H9 (cell line): ENCODE measurements at regions not wholly inside any gene's neighbourhood (a gene's known extent, or its start where the extent isn't known, plus 50 kb on each side); places are given as distances from the start of the nearest gene placed in this dataset.

Experiments
- DNase-seq: peaks from one replicate; pipeline ENCODE4 v3.0.0-alpha.2; 2017
- H2AFZ ChIP-seq: one replicate; pipeline ENCODE4 v1.6.1; 2013; ENCODE audit warnings: mild to moderate bottlenecking, low read length, control low read depth, moderate library complexity
- H2AK5ac ChIP-seq: 2 replicates; pipeline ENCODE4 v1.6.1; 2013; ENCODE audit warnings: low read length, control low read depth, mixed read lengths; ENCODE audit not compliant: insufficient read length
- H2BK120ac ChIP-seq: one replicate; pipeline ENCODE4 v1.6.1; 2013; ENCODE audit warnings: low read depth, mild to moderate bottlenecking, low read length, control low read depth, inconsistent platforms; ENCODE audit not compliant: poor library complexity, severe bottlenecking
- H2BK12ac ChIP-seq: 2 replicates; pipeline ENCODE4 v1.6.1; 2013; ENCODE audit warnings: low read length, control low read depth, mixed read lengths, low read depth; ENCODE audit not compliant: insufficient read length
- H2BK15ac ChIP-seq: 2 replicates; pipeline ENCODE4 v1.6.1; 2013; ENCODE audit warnings: low read depth, low read length, control low read depth
- H2BK20ac ChIP-seq: one replicate; pipeline ENCODE4 v1.6.1; 2013; ENCODE audit warnings: low read depth, mild to moderate bottlenecking, low read length, control low read depth, inconsistent platforms; ENCODE audit not compliant: poor library complexity, severe bottlenecking
- H2BK5ac ChIP-seq: 2 replicates; pipeline ENCODE4 v1.6.1; 2013; ENCODE audit warnings: low read length, control low read depth, mixed read lengths; ENCODE audit not compliant: insufficient read length
- H3K14ac ChIP-seq: 2 replicates; pipeline ENCODE4 v1.6.1; 2013; ENCODE audit warnings: low read length, control low read depth; ENCODE audit not compliant: insufficient read depth
- H3K18ac ChIP-seq: 2 replicates; pipeline ENCODE4 v1.6.1; 2013; ENCODE audit warnings: low read depth, mild to moderate bottlenecking, mixed read lengths, low read length, control low read depth; ENCODE audit not compliant: insufficient read length
- H3K23ac ChIP-seq: 2 replicates; pipeline ENCODE4 v1.6.1; 2013; ENCODE audit warnings: low read length, control low read depth, mixed read lengths, low read depth; ENCODE audit not compliant: insufficient read length
- H3K23me2 ChIP-seq: 2 replicates; pipeline ENCODE4 v1.6.1; 2013; ENCODE audit warnings: low read depth, mild to moderate bottlenecking, mixed read lengths, low read length, control low read depth; ENCODE audit not compliant: insufficient read length, poor library complexity, severe bottlenecking
- H3K27ac ChIP-seq: 2 replicates; pipeline ENCODE4 v1.5.1; 2013; ENCODE audit warnings: low read length, control low read depth, mixed read lengths, low read depth; ENCODE audit not compliant: insufficient read length
- H3K27me3 ChIP-seq: 2 replicates; pipeline ENCODE4 v1.6.1; 2013; ENCODE audit warnings: low read length, control low read depth, inconsistent platforms; ENCODE audit not compliant: insufficient read depth
- H3K4ac ChIP-seq: 2 replicates; pipeline ENCODE4 v1.6.1; 2013; ENCODE audit warnings: low read depth, mild to moderate bottlenecking, control low read depth, inconsistent platforms, low read length, moderate library complexity
- H3K4me1 ChIP-seq: 2 replicates; pipeline ENCODE4 v1.6.1; 2013; ENCODE audit warnings: low read length, control low read depth, inconsistent platforms; ENCODE audit not compliant: insufficient read depth
- H3K4me2 ChIP-seq: 2 replicates; pipeline ENCODE4 v1.6.1; 2013; ENCODE audit warnings: low read length, control low read depth, mixed read lengths; ENCODE audit not compliant: insufficient read length, insufficient read depth
- H3K56ac ChIP-seq: 2 replicates; pipeline ENCODE4 v1.6.1; 2013; ENCODE audit warnings: low read depth, mild to moderate bottlenecking, mixed read lengths, low read length, control low read depth; ENCODE audit not compliant: insufficient read length
- H3K79me1 ChIP-seq: 2 replicates; pipeline ENCODE4 v1.6.1; 2013; ENCODE audit warnings: low read depth, mild to moderate bottlenecking, moderate library complexity, low read length, control low read depth, inconsistent platforms; ENCODE audit not compliant: insufficient read depth, poor library complexity, severe bottlenecking
- H3K79me2 ChIP-seq: 2 replicates; pipeline ENCODE4 v1.6.1; 2013; ENCODE audit warnings: low read length, control low read depth, inconsistent platforms; ENCODE audit not compliant: insufficient read depth
- H3K9ac ChIP-seq: 2 replicates; pipeline ENCODE4 v1.6.1; 2013; ENCODE audit warnings: low read length, control low read depth, mixed read lengths; ENCODE audit not compliant: insufficient read length; ENCODE audit errors: extremely low read depth
- H3K9me3 ChIP-seq: one replicate; pipeline ENCODE4 v1.6.1; 2013; ENCODE audit warnings: low read depth, low read length, inconsistent platforms; ENCODE audit not compliant: control insufficient read depth
- H3T11ph ChIP-seq: one replicate; pipeline ENCODE4 v1.6.1; 2013; ENCODE audit warnings: mild to moderate bottlenecking, low read length, control low read depth, inconsistent platforms
- H4K20me1 ChIP-seq: one replicate; pipeline ENCODE4 v1.6.1; 2013; ENCODE audit not compliant: control insufficient read depth, insufficient read length, insufficient read depth
- H4K5ac ChIP-seq: 2 replicates; pipeline ENCODE4 v1.6.1; 2013; ENCODE audit warnings: low read depth, mild to moderate bottlenecking, mixed read lengths, low read length, control low read depth; ENCODE audit not compliant: insufficient read length
- H4K8ac ChIP-seq: replicated peaks from 2 replicates; pipeline ENCODE4 v1.6.1; 2013; ENCODE audit warnings: low read length, control low read depth, mixed read lengths, low read depth; ENCODE audit not compliant: insufficient read length
- H4K91ac ChIP-seq: 2 replicates; pipeline ENCODE4 v1.6.1; 2013; ENCODE audit warnings: low read depth, mild to moderate bottlenecking, moderate library complexity, mixed read lengths, low read length, control low read depth; ENCODE audit not compliant: insufficient read length
- H3K27ac Mint-ChIP-seq, 3 experiments: 2 replicates in 2 of 3; 3 replicates in 1 of 3; pipeline ENCODE4 v1.8.0; 2020 to 2021; ENCODE audit warnings: mixed read lengths in 3 of 3, mild to moderate bottlenecking in 1 of 3, moderate library complexity in 1 of 3
- H3K27me3 Mint-ChIP-seq: 2 replicates; pipeline ENCODE4 v1.8.0; 2021; ENCODE audit warnings: low read depth, mild to moderate bottlenecking, moderate library complexity, mixed read lengths
- H3K36me3 Mint-ChIP-seq, 3 experiments: 2 replicates in 2 of 3; 3 replicates in 1 of 3; pipeline ENCODE4 v1.8.0; 2020 to 2021; ENCODE audit warnings: low read depth in 3 of 3, mixed read lengths in 3 of 3; ENCODE audit not compliant: insufficient read depth in 1 of 3
- H3K4me1 Mint-ChIP-seq, 2 experiments: 2 replicates each; pipeline ENCODE4 v1.8.0; 2020; ENCODE audit warnings: mixed read lengths in 2 of 2
- H3K4me3 Mint-ChIP-seq, 2 experiments: 2 replicates in 1 of 2; 3 replicates in 1 of 2; pipeline ENCODE4 v1.8.0; 2020 to 2021; ENCODE audit warnings: mild to moderate bottlenecking in 2 of 2, mixed read lengths in 2 of 2, moderate library complexity in 1 of 2
- H3K9me3 Mint-ChIP-seq, 2 experiments: 2 replicates in 1 of 2; 3 replicates in 1 of 2; pipeline ENCODE4 v1.8.0; 2020; ENCODE audit warnings: mild to moderate bottlenecking in 2 of 2, mixed read lengths in 2 of 2, moderate library complexity in 1 of 2
- WGBS: extraction: QIAGEN DNeasy Blood & Tissue Kit; methylation state at CpG from one replicate; pipeline ENCODE4 v1.1.7; 2013; ENCODE audit warnings: missing lambda C conversion rate, low lambda C conversion rate, mixed read lengths; ENCODE audit not compliant: insufficient read length; ENCODE audit errors: extremely low coverage; 5-methylcytosine and 5-hydroxymethylcytosine counted together
- TF ChIP-seq, protein P1 (sequence below): fragments of 200-600 bp; sonication (generic); conservative IDR thresholded peaks from 3 replicates; pipeline ENCODE4 v1.8.0; 2021; ENCODE audit warnings: antibody characterized with exemption, mild to moderate bottlenecking

- Histone ChIP-seq H2BK20ac (no peak overlapping the region), H3K79me2 (no peaks in the 10 kb centered on the region), H3K23me2 (no peaks in the 10 kb centered on the region), H3K9me3 (no peaks in the 10 kb centered on the region), H2AFZ (no peak overlapping the region), H4K91ac (no peak overlapping the region), H3K9ac (no peak overlapping the region), H2BK15ac (no peak overlapping the region), H3T11ph (no peak overlapping the region), H4K8ac (no peak overlapping the region), H3K14ac (no peak overlapping the region), H2BK12ac (no peak overlapping the region), H3K23ac (no peak overlapping the region), H3K4ac (no peak overlapping the region), H3K4me1 (no peaks in the 10 kb centered on the region), H3K27ac (no peak overlapping the region), H2BK5ac (no peak overlapping the region), H3K18ac (no peak overlapping the region), H3K4me2 (no peak overlapping the region), H3K27me3 (no peaks in the 10 kb centered on the region), H4K5ac (no peak overlapping the region), H2BK120ac (no peak overlapping the region), H4K20me1 (no peaks in the 10 kb centered on the region), H3K79me1 (no peaks in the 10 kb centered on the region), H2AK5ac (no peak overlapping the region), H3K56ac (no peak overlapping the region)
- no CpG with 5 or more reads among the region's 1 CpG for WGBS
- TF ChIP-seq, protein P1, sequence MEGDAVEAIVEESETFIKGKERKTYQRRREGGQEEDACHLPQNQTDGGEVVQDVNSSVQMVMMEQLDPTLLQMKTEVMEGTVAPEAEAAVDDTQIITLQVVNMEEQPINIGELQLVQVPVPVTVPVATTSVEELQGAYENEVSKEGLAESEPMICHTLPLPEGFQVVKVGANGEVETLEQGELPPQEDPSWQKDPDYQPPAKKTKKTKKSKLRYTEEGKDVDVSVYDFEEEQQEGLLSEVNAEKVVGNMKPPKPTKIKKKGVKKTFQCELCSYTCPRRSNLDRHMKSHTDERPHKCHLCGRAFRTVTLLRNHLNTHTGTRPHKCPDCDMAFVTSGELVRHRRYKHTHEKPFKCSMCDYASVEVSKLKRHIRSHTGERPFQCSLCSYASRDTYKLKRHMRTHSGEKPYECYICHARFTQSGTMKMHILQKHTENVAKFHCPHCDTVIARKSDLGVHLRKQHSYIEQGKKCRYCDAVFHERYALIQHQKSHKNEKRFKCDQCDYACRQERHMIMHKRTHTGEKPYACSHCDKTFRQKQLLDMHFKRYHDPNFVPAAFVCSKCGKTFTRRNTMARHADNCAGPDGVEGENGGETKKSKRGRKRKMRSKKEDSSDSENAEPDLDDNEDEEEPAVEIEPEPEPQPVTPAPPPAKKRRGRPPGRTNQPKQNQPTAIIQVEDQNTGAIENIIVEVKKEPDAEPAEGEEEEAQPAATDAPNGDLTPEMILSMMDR: no peak
- no peaks in the 10 kb centered on the region for H3K9me3 Mint-ChIP-seq
- no peaks in the 10 kb centered on the region for H3K36me3 Mint-ChIP-seq
- H3K4me3 Mint-ChIP-seq: no peak overlapping the region
- H3K27ac Mint-ChIP-seq: no peak overlapping the region
- no peaks in the 10 kb centered on the region for H3K27me3 Mint-ChIP-seq
- peaks cover 0 to 7% of the 10 kb centered on the region in 2 experiments; a peak in 2 of 4 replicates for H3K4me1 Mint-ChIP-seq
- no peak for DNase-seq
Measured at GRCh38 chr11:29173660-29174062, 843.2 kb downstream of the KCNA4 start.
